SK-N-MC (cell line): ENCODE measurements at regions not wholly inside any gene's neighbourhood (a gene's known extent, or its start where the extent isn't known, plus 50 kb on each side); places are given as distances from the start of the nearest gene placed in this dataset.

ENCODE experiments used
- EZH2 ChIP-seq: fragments of 200-600 bp; sonication (generic); IDR thresholded peaks from one replicate; pipeline ENCODE4 v1.6.1; 2017; ENCODE audit warnings: antibody characterized with exemption
- POLR2AphosphoS5 ChIP-seq: IDR thresholded peaks from 2 replicates; pipeline ENCODE4 v1.6.1; 2012; ENCODE audit warnings: mild to moderate bottlenecking, low read depth, low read length, borderline replicate concordance

DNA sequence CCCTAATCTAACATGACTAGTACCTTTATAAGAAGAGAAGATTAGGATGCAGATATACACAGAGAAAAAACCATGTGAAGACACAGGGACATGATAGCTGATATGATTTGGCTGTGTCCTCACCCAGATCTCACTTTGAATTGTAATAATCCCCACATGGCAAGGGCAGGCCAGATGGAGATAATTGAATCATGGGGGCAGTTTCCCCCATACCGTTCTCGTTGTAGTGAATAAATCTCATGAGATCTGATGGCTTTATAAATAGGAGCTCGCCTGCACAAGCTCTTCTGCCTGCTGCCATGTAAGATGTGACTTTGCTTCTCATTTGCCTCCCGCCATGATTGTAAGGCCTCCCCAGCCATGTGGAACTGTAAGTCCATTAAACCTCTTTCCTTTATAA is 364.3 kb downstream of the FBXW7 start:
- TF ChIP-seq POLR2AphosphoS5 (no peak), EZH2 (no peak)
